Naive thymus-derived CD4-positive, alpha-beta T cell (primary cell): ENCODE measurements at regions not wholly inside any gene's neighbourhood (a gene's known extent, or its start where the extent isn't known, plus 50 kb on each side); places are given as distances from the start of the nearest gene placed in this dataset.

Experiments
- ATAC-seq: fragments of 150-1000 bp; cut with Tn5 transposase; 2 replicates; pipeline ENCODE4 v1.10.0; 2021; ENCODE audit warnings: mild to moderate bottlenecking, moderate library complexity
- CTCF ChIA-PET: fragments of 350-600 bp; sonication (Branson Sonifier 250); formaldehyde crosslinking; loops from one replicate; lab custom pipeline; 2021; ENCODE audit warnings: antibody characterized with exemption; lab: Charles Lee
- POLR2A ChIA-PET: fragments of 350-600 bp; sonication (Branson Sonifier 250); formaldehyde crosslinking; loops from one replicate; lab custom pipeline; 2021; ENCODE audit warnings: antibody characterized with exemption, inconsistent platforms; lab: Charles Lee
- DNase-seq, 9 donors: peaks; one replicate each; pipeline versions ENCODE4 v3.0.0 to v3.0.0-alpha.2; 2020 to 2022; ENCODE audit warnings: mixed read lengths in 1 of 9
- H3K27ac ChIP-seq: one replicate; pipeline ENCODE4 v1.7.0; 2013; ENCODE audit warnings: mild to moderate bottlenecking, low read depth, low read length, moderate library complexity
- H3K27me3 ChIP-seq, 2 donors: one replicate each; pipeline ENCODE4 v1.7.0; 2013; ENCODE audit warnings: low read length in 2 of 2, mild to moderate bottlenecking in 2 of 2, moderate library complexity in 2 of 2; ENCODE audit not compliant: control insufficient read depth in 2 of 2, insufficient read depth in 2 of 2
- H3K36me3 ChIP-seq, 3 experiments: 1 replicate in 2 of 3; 2 replicates in 1 of 3; pipeline ENCODE4 v1.7.0; 2013; ENCODE audit warnings: low read length in 3 of 3, mild to moderate bottlenecking in 3 of 3, moderate library complexity in 1 of 3; ENCODE audit not compliant: insufficient read depth in 3 of 3, control insufficient read depth in 2 of 3
- H3K4me1 ChIP-seq, 2 donors: one replicate each; pipeline ENCODE4 v1.7.0; 2013; ENCODE audit warnings: low read length in 2 of 2, mild to moderate bottlenecking in 2 of 2, moderate library complexity in 1 of 2; ENCODE audit not compliant: control insufficient read depth in 2 of 2, insufficient read depth in 2 of 2
- H3K4me3 ChIP-seq: 2 replicates; pipeline ENCODE4 v1.7.0; 2013; ENCODE audit warnings: mild to moderate bottlenecking, low read length
- H3K9me3 ChIP-seq, 3 experiments: 1 replicate in 2 of 3; 2 replicates in 1 of 3; pipeline ENCODE4 v1.7.0; 2013; ENCODE audit warnings: low read length in 3 of 3; ENCODE audit not compliant: control insufficient read depth in 2 of 3
- H3K27ac Mint-ChIP-seq, 9 donors: one replicate each; pipeline ENCODE4 v1.8.0; 2020 to 2022; ENCODE audit warnings: mixed read lengths in 9 of 9, mild to moderate bottlenecking in 8 of 9, moderate library complexity in 5 of 9, inconsistent platforms in 2 of 9
- H3K27me3 Mint-ChIP-seq, 5 donors: one replicate each; pipeline ENCODE4 v1.8.0; 2021 to 2022; ENCODE audit warnings: mixed read lengths in 5 of 5, mild to moderate bottlenecking in 1 of 5
- H3K36me3 Mint-ChIP-seq, 5 donors: one replicate each; pipeline ENCODE4 v1.8.0; 2020 to 2022; ENCODE audit warnings: mixed read lengths in 5 of 5, mild to moderate bottlenecking in 3 of 5, inconsistent platforms in 1 of 5
- H3K4me1 Mint-ChIP-seq, 7 donors: one replicate each; pipeline ENCODE4 v1.8.0; 2020 to 2022; ENCODE audit warnings: mixed read lengths in 7 of 7, mild to moderate bottlenecking in 3 of 7, inconsistent platforms in 1 of 7
- H3K4me3 Mint-ChIP-seq, 10 donors: one replicate each; pipeline ENCODE4 v1.8.0; 2020 to 2022; ENCODE audit warnings: mild to moderate bottlenecking in 10 of 10, mixed read lengths in 10 of 10, moderate library complexity in 6 of 10, inconsistent platforms in 2 of 10
- H3K9me3 Mint-ChIP-seq, 11 donors: one replicate each; pipeline ENCODE4 v1.8.0; 2020 to 2022; ENCODE audit warnings: mixed read lengths in 11 of 11, mild to moderate bottlenecking in 4 of 11, inconsistent platforms in 1 of 11, moderate library complexity in 1 of 11
- intact Hi-C, 2 donors: fragments of 100-400 bp; cut with micrococcal nuclease; formaldehyde crosslinking; loops; one replicate each; pipeline ENCODE4 v1.15.1; 2023

GRCh38 chrX:799808-800207, 169.2 kb downstream of the SHOX start:
- Histone ChIP-seq H3K27me3 (no peaks in the 10 kb centered on the region), H3K4me3 (no peak overlapping the region), H3K27ac (no peak overlapping the region), H3K9me3 (no peaks in the 10 kb centered on the region), H3K4me1 (no peaks in the 10 kb centered on the region), H3K36me3 (no peaks in the 10 kb centered on the region)
- DNase-seq (no peak), ATAC-seq (no peak)
- POLR2A ChIA-PET: no interaction called here
- Mint-ChIP-seq H3K27me3 (peaks cover 2 to 30% (median 21%) of the 10 kb centered on the region in 5 donors), H3K36me3 (peaks cover 0 to 6% (median 0%) of the 10 kb centered on the region in 5 donors), H3K4me1 (peaks cover 0 to 4% (median 0%) of the 10 kb centered on the region in 7 donors), H3K4me3 (no peak overlapping the region), H3K27ac (no peak overlapping the region), H3K9me3 (peaks cover 4 to 21% (median 12%) of the 10 kb centered on the region in 11 donors)
- CTCF ChIA-PET: no interaction called here
- intact Hi-C loops: no loop called here

GRCh38 chrX:794311-794710, 163.7 kb downstream of the SHOX start:
- DNase-seq: no peak
- peaks cover 0 to 8% (median 0%) of the 10 kb centered on the region in 7 donors for H3K4me1 Mint-ChIP-seq
- H3K27me3 ChIP-seq: peaks cover 0 to 4% of the 10 kb centered on the region in 2 donors
- peaks cover 0 to 7% (median 0%) of the 10 kb centered on the region in 11 donors for H3K9me3 Mint-ChIP-seq
- H3K27ac ChIP-seq: no peak overlapping the region
- H3K4me3 Mint-ChIP-seq: no peak overlapping the region
- H3K27ac Mint-ChIP-seq: no peak overlapping the region
- intact Hi-C loops: no loop called here
- H3K4me3 ChIP-seq: no peak overlapping the region
- H3K27me3 Mint-ChIP-seq: peaks cover 20 to 29% (median 25%) of the 10 kb centered on the region in 5 donors
- POLR2A ChIA-PET: no interaction called here
- H3K36me3 ChIP-seq: no peaks in the 10 kb centered on the region
- H3K4me1 ChIP-seq: no peaks in the 10 kb centered on the region
- H3K36me3 Mint-ChIP-seq: peaks cover 0 to 3% (median 0%) of the 10 kb centered on the region in 5 donors
- no peaks in the 10 kb centered on the region for H3K9me3 ChIP-seq
- CTCF ChIA-PET: no interaction called here
- no peak for ATAC-seq

- H3K4me3 ChIP-seq: no peak overlapping the region
- intact Hi-C loops: no loop called here
- no peaks in the 10 kb centered on the region for H3K9me3 ChIP-seq
- no peak overlapping the region for H3K4me3 Mint-ChIP-seq
- POLR2A ChIA-PET: no interaction called here
- H3K9me3 Mint-ChIP-seq: peaks cover 0 to 7% (median 0%) of the 10 kb centered on the region in 11 donors
- H3K36me3 ChIP-seq: no peaks in the 10 kb centered on the region
- ATAC-seq: no peak
- no peak overlapping the region for H3K27ac Mint-ChIP-seq
- DNase-seq: no peak
- no peak overlapping the region for H3K27ac ChIP-seq
- CTCF ChIA-PET: no interaction called here
- peaks cover 0 to 8% (median 0%) of the 10 kb centered on the region in 7 donors for H3K4me1 Mint-ChIP-seq
- H3K4me1 ChIP-seq: no peaks in the 10 kb centered on the region
- H3K27me3 ChIP-seq: peaks cover 0 to 4% of the 10 kb centered on the region in 2 donors
- peaks cover 20 to 39% (median 35%) of the 10 kb centered on the region in 5 donors for H3K27me3 Mint-ChIP-seq
- H3K36me3 Mint-ChIP-seq: peaks cover 0 to 3% (median 0%) of the 10 kb centered on the region in 5 donors
These were observed 162.7 kb downstream of the SHOX start for GRCh38 chrX:793216-793770.

- H3K27me3 Mint-ChIP-seq: peaks cover 20 to 39% (median 35%) of the 10 kb centered on the region in 5 donors
- peaks cover 0 to 7% (median 0%) of the 10 kb centered on the region in 11 donors for H3K9me3 Mint-ChIP-seq
- ATAC-seq: no peak
- intact Hi-C loops: no loop called here
- CTCF ChIA-PET: no interaction called here
- Histone ChIP-seq H3K27me3 (peaks cover 0 to 4% of the 10 kb centered on the region in 2 donors), H3K4me3 (no peak overlapping the region), H3K9me3 (no peaks in the 10 kb centered on the region), H3K4me1 (no peaks in the 10 kb centered on the region), H3K36me3 (no peaks in the 10 kb centered on the region), H3K27ac (no peak overlapping the region)
- peaks cover 0 to 8% (median 0%) of the 10 kb centered on the region in 7 donors for H3K4me1 Mint-ChIP-seq
- POLR2A ChIA-PET: no interaction called here
- DNase-seq: no peak
- no peak overlapping the region for H3K4me3 Mint-ChIP-seq
- peaks cover 0 to 3% (median 0%) of the 10 kb centered on the region in 5 donors for H3K36me3 Mint-ChIP-seq
- no peak overlapping the region for H3K27ac Mint-ChIP-seq
These were observed 161.0 kb downstream of the SHOX start for GRCh38 chrX:791479-792034.

- no peak for DNase-seq
- Histone ChIP-seq H3K4me1 (no peaks in the 10 kb centered on the region), H3K36me3 (no peaks in the 10 kb centered on the region), H3K27me3 (peaks cover 0 to 4% of the 10 kb centered on the region in 2 donors), H3K9me3 (no peaks in the 10 kb centered on the region), H3K27ac (no peak overlapping the region), H3K4me3 (no peak overlapping the region)
- H3K4me3 Mint-ChIP-seq: peak overlapping the region in 1 of 10 donors; percentile 54
- H3K9me3 Mint-ChIP-seq: peaks cover 0 to 7% (median 0%) of the 10 kb centered on the region in 11 donors
- H3K27me3 Mint-ChIP-seq: peaks cover 20 to 39% (median 35%) of the 10 kb centered on the region in 5 donors
- CTCF ChIA-PET: no interaction called here
- POLR2A ChIA-PET: no interaction called here
- no peak overlapping the region for H3K27ac Mint-ChIP-seq
- ATAC-seq: no peak
- peaks cover 0 to 8% (median 0%) of the 10 kb centered on the region in 7 donors for H3K4me1 Mint-ChIP-seq
- H3K36me3 Mint-ChIP-seq: peaks cover 0 to 3% (median 0%) of the 10 kb centered on the region in 5 donors
- intact Hi-C loops: no loop called here
These were observed 160.3 kb downstream of the SHOX start for GRCh38 chrX:790783-791360.

GRCh38 chrX:790041-790506, 159.5 kb downstream of the SHOX start:
- ATAC-seq: no peak
- Mint-ChIP-seq H3K27ac (no peak overlapping the region), H3K27me3 (peaks cover 20 to 46% (median 38%) of the 10 kb centered on the region in 5 donors), H3K4me1 (peaks cover 0 to 8% (median 0%) of the 10 kb centered on the region in 7 donors), H3K9me3 (peaks cover 0 to 10% (median 2%) of the 10 kb centered on the region in 11 donors), H3K4me3 (no peak overlapping the region), H3K36me3 (peaks cover 0 to 3% (median 0%) of the 10 kb centered on the region in 5 donors)
- no peaks in the 10 kb centered on the region for H3K9me3 ChIP-seq
- ChIA-PET POLR2A (no interaction called here), CTCF (no interaction called here)
- intact Hi-C loops: no loop called here
- no peak overlapping the region for H3K4me3 ChIP-seq
- DNase-seq: no peak
- H3K36me3 ChIP-seq: no peaks in the 10 kb centered on the region
- H3K27me3 ChIP-seq: peaks cover 0 to 4% of the 10 kb centered on the region in 2 donors
- no peaks in the 10 kb centered on the region for H3K4me1 ChIP-seq
- no peak overlapping the region for H3K27ac ChIP-seq
